Prostate gland (tissue), 2 donors: ENCODE measurements at regions not wholly inside any gene's neighbourhood (a gene's known extent, or its start where the extent isn't known, plus 50 kb on each side); places are given as distances from the start of the nearest gene placed in this dataset.

Experiments used
- DNase-seq: peaks from one replicate; pipeline ENCODE4 v3.0.0-alpha.2; 2019; ENCODE audit warnings: low spot score
- H3K27ac ChIP-seq, 2 donors: fragments of 200-600 bp; sonication (generic); 2 replicates each; pipeline ENCODE4 v1.5.1; 2017 to 2019
- H3K27me3 ChIP-seq: fragments of 200-600 bp; sonication (generic); replicated peaks from 2 replicates; pipeline ENCODE4 v1.5.1; 2019; ENCODE audit not compliant: insufficient read depth
- H3K36me3 ChIP-seq, 2 donors: fragments of 200-600 bp; sonication (generic); 1 replicate in 1 of 2; 2 replicates in 1 of 2; pipeline versions ENCODE4 v1.5.1 to v1.8.1; 2017 to 2019
- H3K4me1 ChIP-seq: fragments of 200-600 bp; sonication (generic); replicated peaks from 2 replicates; pipeline ENCODE4 v1.5.1; 2019
- H3K4me3 ChIP-seq, 2 donors: fragments of 200-600 bp; sonication (generic); 2 replicates each; pipeline ENCODE4 v1.5.1; 2017 to 2019
- H3K9me3 ChIP-seq: fragments of 200-600 bp; sonication (generic); 2 replicates; pipeline ENCODE4 v1.5.1; 2017
- CTCF ChIP-seq, 4 experiments: fragments of 200-600 bp in 2 of 4; fragments of 450-650 bp in 2 of 4; sonication (generic) in 2 of 4; IDR thresholded peaks; 1 replicate in 3 of 4; 2 replicates in 1 of 4; pipeline ENCODE4 v1.5.1; 2016 to 2019; ENCODE audit warnings: antibody characterized with exemption in 4 of 4, mild to moderate bottlenecking in 2 of 4, moderate library complexity in 2 of 4
- POLR2A ChIP-seq: fragments of 450-650 bp; IDR thresholded peaks from one replicate; pipeline ENCODE4 v1.6.1; 2016; ENCODE audit warnings: antibody characterized with exemption, mild to moderate bottlenecking
- POLR2AphosphoS5 ChIP-seq: sonication (generic); formaldehyde crosslinking; IDR thresholded peaks from one replicate; pipeline ENCODE4 v1.6.1; 2017; ENCODE audit warnings: antibody characterized with exemption
- WGBS: methylation state at CpG from one replicate; pipeline ENCODE4 v1.1.5; 2018; 5-methylcytosine and 5-hydroxymethylcytosine counted together
- intact Hi-C: fragments of 100-400 bp; cut with DNase I; formaldehyde crosslinking; loops from one replicate; pipeline ENCODE4 v1.14.2; 2022

GRCh38 chr22:49368221-49368975 lies 459.3 kb downstream of the BRD1 start:
- peaks cover 11% of the 10 kb centered on the region for H3K27me3 ChIP-seq
- no peaks in the 10 kb centered on the region for H3K36me3 ChIP-seq
- DNase-seq: no peak
- H3K4me1 ChIP-seq: no peaks in the 10 kb centered on the region
- intact Hi-C loops: no loop called here
- no peak overlapping the region for H3K27ac ChIP-seq
- no peak overlapping the region for H3K4me3 ChIP-seq
- WGBS: 90% methylated on average over 17 of the region's 19 CpGs
- H3K9me3 ChIP-seq: no peaks in the 10 kb centered on the region
- TF ChIP-seq CTCF (IDR thresholded peaks at IDR 0.05) (no peak), POLR2AphosphoS5 (no peak), POLR2A (no peak)

GRCh38 chr22:49367041-49367697 lies 460.5 kb downstream of the BRD1 start:
- Histone ChIP-seq H3K27me3 (peaks cover 9% of the 10 kb centered on the region), H3K4me1 (no peaks in the 10 kb centered on the region), H3K9me3 (no peaks in the 10 kb centered on the region), H3K27ac (no peak overlapping the region), H3K4me3 (no peak overlapping the region), H3K36me3 (no peaks in the 10 kb centered on the region)
- DNase-seq: no peak
- intact Hi-C loops: no loop called here
- 56% methylated on average over 10 of the region's 10 CpGs for WGBS
- TF ChIP-seq POLR2A (no peak), CTCF (IDR thresholded peaks at IDR 0.05) (no peak), POLR2AphosphoS5 (no peak)

GRCh38 chr22:49366437-49366836 lies 461.2 kb downstream of the BRD1 start:
- no peak for DNase-seq
- Histone ChIP-seq H3K36me3 (no peaks in the 10 kb centered on the region), H3K9me3 (no peaks in the 10 kb centered on the region), H3K4me1 (no peaks in the 10 kb centered on the region), H3K27me3 (peaks cover 8% of the 10 kb centered on the region), H3K27ac (no peak overlapping the region), H3K4me3 (no peak overlapping the region)
- 70% methylated on average over 11 of the region's 11 CpGs for WGBS
- TF ChIP-seq POLR2AphosphoS5 (no peak), CTCF (IDR thresholded peaks at IDR 0.05) (no peak), POLR2A (no peak)
- intact Hi-C loops: no loop called here

- Histone ChIP-seq H3K4me1 (no peaks in the 10 kb centered on the region), H3K9me3 (no peaks in the 10 kb centered on the region), H3K36me3 (no peaks in the 10 kb centered on the region), H3K4me3 (no peak overlapping the region), H3K27me3 (peaks cover 8% of the 10 kb centered on the region), H3K27ac (no peak overlapping the region)
- no peak for DNase-seq
- intact Hi-C loops: no loop called here
- 76% methylated on average over 14 of the region's 14 CpGs for WGBS
- no peak for TF ChIP-seq POLR2A
- TF ChIP-seq POLR2AphosphoS5: no peak
- TF ChIP-seq CTCF (IDR thresholded peaks at IDR 0.05): no peak
These were observed 461.8 kb downstream of the BRD1 start for GRCh38 chr22:49365910-49366309.
